ENCODE measurements at regions not wholly inside any gene's neighbourhood (a gene's known extent, or its start where the extent isn't known, plus 50 kb on each side); places are given as distances from the start of the nearest gene placed in this dataset.

DNA sequence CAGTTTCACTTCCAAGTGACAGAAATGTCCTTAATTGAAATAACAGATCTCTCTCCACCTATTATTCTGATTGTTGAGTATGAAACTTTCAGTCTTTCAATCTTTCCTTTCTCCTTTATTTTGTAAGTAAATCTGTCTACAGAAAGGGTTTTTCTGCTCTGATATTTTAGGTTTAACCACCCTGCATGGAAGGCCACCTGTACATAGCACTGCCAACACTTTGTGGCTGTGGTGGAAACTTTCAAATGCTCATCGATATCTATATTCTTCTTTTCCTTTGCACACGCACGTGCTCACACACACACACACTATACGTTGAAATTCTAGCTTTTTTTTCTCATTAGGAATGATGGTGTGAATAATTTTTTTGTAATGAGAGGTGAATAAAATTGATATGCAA is 1179.3 kb downstream of the KCNT2 start:
- H3K4me1 ChIP-seq, result no peaks in the 10 kb centered on the region
- no peak for DNase-seq (ENCODE audit: low spot score in 2 of 2)
- no peak overlapping the region for H3K4me3 ChIP-seq
- WGBS, 2 donors, result 94 to 96% methylated on average over 4 of the region's 4 CpGs
- no peak for TF ChIP-seq EP300 (IDR thresholded peaks at IDR 0.05)
- TF ChIP-seq, protein P1, sequence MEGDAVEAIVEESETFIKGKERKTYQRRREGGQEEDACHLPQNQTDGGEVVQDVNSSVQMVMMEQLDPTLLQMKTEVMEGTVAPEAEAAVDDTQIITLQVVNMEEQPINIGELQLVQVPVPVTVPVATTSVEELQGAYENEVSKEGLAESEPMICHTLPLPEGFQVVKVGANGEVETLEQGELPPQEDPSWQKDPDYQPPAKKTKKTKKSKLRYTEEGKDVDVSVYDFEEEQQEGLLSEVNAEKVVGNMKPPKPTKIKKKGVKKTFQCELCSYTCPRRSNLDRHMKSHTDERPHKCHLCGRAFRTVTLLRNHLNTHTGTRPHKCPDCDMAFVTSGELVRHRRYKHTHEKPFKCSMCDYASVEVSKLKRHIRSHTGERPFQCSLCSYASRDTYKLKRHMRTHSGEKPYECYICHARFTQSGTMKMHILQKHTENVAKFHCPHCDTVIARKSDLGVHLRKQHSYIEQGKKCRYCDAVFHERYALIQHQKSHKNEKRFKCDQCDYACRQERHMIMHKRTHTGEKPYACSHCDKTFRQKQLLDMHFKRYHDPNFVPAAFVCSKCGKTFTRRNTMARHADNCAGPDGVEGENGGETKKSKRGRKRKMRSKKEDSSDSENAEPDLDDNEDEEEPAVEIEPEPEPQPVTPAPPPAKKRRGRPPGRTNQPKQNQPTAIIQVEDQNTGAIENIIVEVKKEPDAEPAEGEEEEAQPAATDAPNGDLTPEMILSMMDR (IDR thresholded peaks at IDR 0.05), result no peak
- TF ChIP-seq POLR2A (IDR thresholded peaks at IDR 0.05), result no peak
- no peaks in the 10 kb centered on the region for H3K27me3 ChIP-seq
- H3K27ac ChIP-seq, result no peak overlapping the region
- H3K36me3 ChIP-seq, result no peaks in the 10 kb centered on the region
- H3K9me3 ChIP-seq, result no peaks in the 10 kb centered on the region

DNA sequence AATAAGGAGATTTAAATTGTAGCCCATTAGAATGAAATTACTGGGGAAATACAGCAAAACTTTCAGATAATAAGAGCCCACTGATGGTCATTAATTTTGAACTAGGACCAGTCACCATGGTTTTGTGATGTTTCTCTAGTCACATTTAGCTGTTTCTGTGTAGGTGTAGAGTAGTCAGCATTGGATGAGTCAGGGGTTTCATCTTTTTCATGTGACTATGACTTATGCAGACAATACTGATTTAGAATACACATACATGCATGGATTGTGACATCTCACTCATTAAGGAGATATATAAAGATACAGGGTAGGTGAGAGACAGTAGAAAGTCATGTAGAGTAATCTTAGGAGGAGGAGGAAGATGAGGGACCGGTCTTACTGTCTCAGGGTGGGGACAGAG is 1192.7 kb downstream of the KCNT2 start:
- 100% methylated on average over 1 of the region's 1 CpG for WGBS, 2 donors
- no peak for TF ChIP-seq EP300 (IDR thresholded peaks at IDR 0.05)
- no peaks in the 10 kb centered on the region for H3K4me1 ChIP-seq
- no peaks in the 10 kb centered on the region for H3K36me3 ChIP-seq
- H3K4me3 ChIP-seq, result no peak overlapping the region
- H3K9me3 ChIP-seq, result no peaks in the 10 kb centered on the region
- no peak for DNase-seq (ENCODE audit: low spot score in 2 of 2)
- H3K27ac ChIP-seq, result no peak overlapping the region
- no peaks in the 10 kb centered on the region for H3K27me3 ChIP-seq

DNA sequence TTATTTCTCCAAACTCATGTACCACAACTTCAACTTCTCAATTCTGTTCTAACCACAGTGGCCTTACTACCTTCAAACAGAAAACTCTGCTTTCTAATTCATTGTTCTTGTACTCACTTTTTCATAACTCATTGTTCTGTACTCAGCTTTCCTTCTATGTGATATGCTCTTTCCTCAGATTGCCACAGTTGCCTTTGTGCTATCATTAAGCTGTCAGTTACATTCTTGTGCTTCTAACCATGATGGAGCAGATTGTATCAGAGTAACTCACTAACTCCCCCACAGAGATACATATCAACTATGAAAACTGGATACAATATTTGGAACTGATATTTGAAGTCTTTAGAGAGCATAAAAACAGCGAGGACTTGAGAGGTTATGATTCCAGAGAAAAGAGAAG is 1213.7 kb downstream of the KCNT2 start:
- WGBS, 2 donors, result 50 to 60% methylated on average over 1 of the region's 1 CpG
- H3K27ac ChIP-seq, result no peak overlapping the region
- no peak for TF ChIP-seq EP300 (IDR thresholded peaks at IDR 0.05)
- no peak for TF ChIP-seq POLR2A (IDR thresholded peaks at IDR 0.05)
- TF ChIP-seq, protein P1 (IDR thresholded peaks at IDR 0.05), result no peak
- no peak overlapping the region for H3K4me3 ChIP-seq
- no peaks in the 10 kb centered on the region for H3K4me1 ChIP-seq
- no peak for DNase-seq (ENCODE audit: low spot score in 2 of 2)
- H3K9me3 ChIP-seq, result peaks cover 0 to 7% (median 0%) of the 10 kb centered on the region in 4 donors
- no peaks in the 10 kb centered on the region for H3K36me3 ChIP-seq
- no peaks in the 10 kb centered on the region for H3K27me3 ChIP-seq

DNA sequence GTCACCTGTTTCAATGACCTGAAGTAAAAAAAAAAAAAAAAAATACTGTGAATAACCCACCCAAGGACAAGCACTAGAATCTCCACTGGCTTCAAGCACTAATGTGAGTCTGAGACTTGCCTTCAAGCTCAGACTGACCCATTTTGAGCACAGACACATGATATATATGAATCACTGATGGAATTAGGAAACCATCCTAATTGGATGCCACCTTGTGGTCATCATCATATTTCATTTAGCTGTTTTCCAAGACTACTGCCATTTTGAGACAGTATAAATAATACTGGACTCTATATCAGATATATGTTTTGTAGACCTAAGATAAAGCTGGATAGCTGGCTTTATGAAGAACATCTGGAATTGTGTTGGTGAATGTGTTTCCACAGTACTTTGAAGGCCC is 1232.0 kb downstream of the KCNT2 start:
- Histone ChIP-seq H3K36me3 (no peaks in the 10 kb centered on the region), H3K4me1 (no peaks in the 10 kb centered on the region), H3K9me3 (no peaks in the 10 kb centered on the region), H3K27ac (no peak overlapping the region), H3K4me3 (no peak overlapping the region), H3K27me3 (no peaks in the 10 kb centered on the region)
- TF ChIP-seq EP300 (IDR thresholded peaks at IDR 0.05), result no peak
- no peak for DNase-seq (ENCODE audit: low spot score in 2 of 2)

DNA sequence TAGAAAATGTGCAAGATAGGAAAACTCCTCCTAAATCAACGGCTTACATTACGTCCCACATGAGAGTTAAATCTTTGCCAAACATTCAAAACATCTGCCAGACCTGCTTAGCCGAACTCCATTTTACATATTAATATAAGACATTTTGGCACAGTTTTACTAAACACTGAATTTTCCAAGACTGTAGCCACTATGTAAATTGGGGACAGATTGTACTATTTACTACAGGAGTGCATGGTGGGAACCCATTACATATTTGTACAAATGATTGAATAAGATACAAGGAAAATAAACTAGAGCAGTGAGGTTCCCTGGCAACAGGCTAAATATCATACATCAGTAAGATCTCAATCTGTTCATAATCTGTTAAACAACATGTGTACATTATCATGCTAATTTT is 1234.4 kb downstream of the KCNT2 start:
- Histone ChIP-seq H3K27ac (no peak overlapping the region), H3K4me1 (no peaks in the 10 kb centered on the region), H3K4me3 (no peak overlapping the region), H3K9me3 (no peaks in the 10 kb centered on the region), H3K36me3 (no peaks in the 10 kb centered on the region), H3K27me3 (no peaks in the 10 kb centered on the region)
- TF ChIP-seq, protein P1 (IDR thresholded peaks at IDR 0.05), result no peak
- DNase-seq (ENCODE audit: low spot score in 2 of 2), result no peak
- WGBS, 2 donors, result 29 to 37% methylated on average over 3 of the region's 3 CpGs

DNA sequence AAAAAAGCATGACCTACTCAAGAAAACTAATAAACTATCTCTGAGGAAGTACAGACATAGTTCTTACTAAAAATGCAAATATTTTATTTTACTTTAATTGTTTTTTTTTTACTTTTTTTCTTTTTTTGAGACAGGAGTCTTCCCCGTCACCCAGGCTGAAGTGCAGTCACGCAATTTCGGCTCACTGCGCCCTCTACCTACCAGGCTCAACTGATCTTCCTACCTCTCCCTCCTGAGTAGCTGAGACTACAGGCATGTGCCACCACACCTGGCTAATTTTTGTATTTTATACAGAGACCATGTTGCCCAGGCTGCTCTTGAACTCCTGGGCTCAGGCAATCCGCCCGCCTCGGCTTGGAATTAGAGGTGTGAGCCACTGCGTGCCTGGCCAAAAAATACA is 1263.1 kb downstream of the KCNT2 start:
- H3K9me3 ChIP-seq, result no peaks in the 10 kb centered on the region

More for the DNA sequence above, 1263.1 kb downstream of the KCNT2 start:
- Histone ChIP-seq H3K4me3 (no peak overlapping the region), H3K4me1 (no peaks in the 10 kb centered on the region), H3K27ac (no peak overlapping the region), H3K36me3 (no peaks in the 10 kb centered on the region), H3K27me3 (no peaks in the 10 kb centered on the region)
- WGBS, 2 donors, result 68 to 75% methylated on average over 8 of the region's 8 CpGs
- DNase-seq (ENCODE audit: low spot score in 2 of 2), result no peak
- TF ChIP-seq EP300 (IDR thresholded peaks at IDR 0.05) (no peak), POLR2A (IDR thresholded peaks at IDR 0.05) (no peak)
- TF ChIP-seq, protein P1 (IDR thresholded peaks at IDR 0.05), result no peak
